K562 (cell line): ENCODE measurements at regions not wholly inside any gene's neighbourhood (a gene's known extent, or its start where the extent isn't known, plus 50 kb on each side); places are given as distances from the start of the nearest gene placed in this dataset.

Source experiments
- ATAC-seq: fragments of 200-7000 bp; cut with Tn5 transposase; 3 replicates; pipeline ENCODE4 v1.9.1; 2020; ENCODE audit warnings: moderate library complexity
- BruUV-seq: library from RNA; stranded (reverse); fragments of 400-500 nt; replicated peaks from 2 replicates; lab custom pipeline; 2021; lab: Mats Ljungman, UMichigan
- CTCF ChIA-PET: fragments of 300-600 bp; formaldehyde crosslinking; extraction: SDS; loops from one replicate; lab custom pipeline; 2021; ENCODE audit warnings: low intra/inter-chr PET ratio; lab: Yijun Ruan, JAX
- POLR2A ChIA-PET: fragments of 300-600, 350-650 bp; sonication (Branson Sonifier 250); formaldehyde crosslinking; extraction: SDS; loops from one replicate; lab custom pipeline; 2021; ENCODE audit warnings: antibody characterized with exemption, inconsistent platforms; lab: Yijun Ruan, JAX
- DNase-seq, 4 experiments: peaks; one replicate each; pipeline versions ENCODE4 v3.0.0 to v3.0.0-alpha.2; 2011 to 2018; ENCODE audit warnings: low spot score in 3 of 4, mixed read lengths in 3 of 4; ENCODE audit errors: extremely low read depth in 1 of 4
- FAIRE-seq: peaks from 2 replicates; lab custom pipeline; 2011; peaks lifted over from hg19 to GRCh38; lab: Jason Lieb, UNC
- H2AFZ ChIP-seq: 2 replicates; pipeline ENCODE4 v1.6.0; 2011; ENCODE audit warnings: low read depth, low read length, control low read depth, inconsistent platforms
- H3K27ac ChIP-seq: fragments of 200-600 bp; 3 replicates; pipeline ENCODE4 v1.8.0; 2011; ENCODE audit warnings: low read depth, mild to moderate bottlenecking, control low read depth, inconsistent platforms, low read length, moderate library complexity, mixed read lengths; ENCODE audit errors: extremely low read depth
- H3K27me3 ChIP-seq, 2 experiments: fragments of 300-600 bp in 1 of 2; 2 replicates in 1 of 2; 3 replicates in 1 of 2; pipeline versions ENCODE4 v1.6.0 to v1.8.0; 2011; ENCODE audit warnings: inconsistent platforms in 2 of 2, low read length in 2 of 2, mild to moderate bottlenecking in 1 of 2, mixed read lengths in 1 of 2, moderate library complexity in 1 of 2; ENCODE audit not compliant: control insufficient read depth in 2 of 2, insufficient read depth in 2 of 2
- H3K36me3 ChIP-seq: fragments of 300-600 bp; 3 replicates; pipeline ENCODE4 v1.8.0; 2011; ENCODE audit warnings: mild to moderate bottlenecking, low read length, inconsistent platforms; ENCODE audit not compliant: control insufficient read depth, insufficient read depth
- H3K4me1 ChIP-seq, 2 experiments: fragments of 200-600 bp in 1 of 2; replicated peaks in 1 of 2; 2 replicates in 1 of 2; 3 replicates in 1 of 2; pipeline versions ENCODE4 v1.5.1 to v1.8.0; 2011; ENCODE audit warnings: inconsistent platforms in 2 of 2, low read length in 2 of 2, mild to moderate bottlenecking in 1 of 2, mixed read lengths in 1 of 2, moderate library complexity in 1 of 2; ENCODE audit not compliant: control insufficient read depth in 2 of 2, insufficient read depth in 2 of 2
- H3K4me2 ChIP-seq: 2 replicates; pipeline ENCODE4 v1.6.1; 2011; ENCODE audit warnings: low read length, control low read depth, inconsistent platforms, mixed read lengths; ENCODE audit not compliant: insufficient read depth
- H3K4me3 ChIP-seq: fragments of 200-600 bp; sonication (generic), shearing (Covaris generic); 2 replicates; pipeline ENCODE4 v1.5.1; 2016; ENCODE audit warnings: control low read depth, inconsistent platforms
- H3K79me2 ChIP-seq: fragments of 200-600 bp; 3 replicates; pipeline ENCODE4 v1.8.0; 2011; ENCODE audit warnings: low read length, inconsistent platforms; ENCODE audit not compliant: control insufficient read depth, insufficient read depth
- H3K9ac ChIP-seq, 2 experiments: 2 replicates each; pipeline versions ENCODE4 v1.6.0 to v1.6.1; 2011; ENCODE audit warnings: low read depth in 2 of 2, low read length in 2 of 2, control low read depth in 1 of 2, inconsistent platforms in 1 of 2, mild to moderate bottlenecking in 1 of 2, mixed read lengths in 1 of 2; ENCODE audit not compliant: insufficient read depth in 1 of 2
- H3K9me1 ChIP-seq: one replicate; pipeline ENCODE4 v1.6.0; 2011; ENCODE audit warnings: inconsistent platforms, mild to moderate bottlenecking, low read length, moderate library complexity; ENCODE audit not compliant: control insufficient read depth, insufficient read depth
- H3K9me3 ChIP-seq: replicated peaks from 2 replicates; pipeline ENCODE4 v1.5.1; 2011; ENCODE audit warnings: low read depth, low read length, inconsistent platforms; ENCODE audit not compliant: control insufficient read depth, insufficient read depth
- H4K20me1 ChIP-seq: replicated peaks from 2 replicates; pipeline ENCODE4 v1.6.1; 2011; ENCODE audit warnings: low read length, inconsistent platforms, mixed read lengths; ENCODE audit not compliant: control insufficient read depth, insufficient read depth
- CC2D1A ChIP-seq: fragments of 450-650 bp; IDR thresholded peaks from 2 replicates; pipeline ENCODE4 v1.6.1; 2017; ENCODE audit warnings: mild to moderate bottlenecking
- EP300 ChIP-seq: IDR thresholded peaks from 2 replicates; pipeline ENCODE4 v1.6.1; 2012; ENCODE audit warnings: low read length, improper control_type of control experiment
- GATAD2A ChIP-seq: fragments of 450-650 bp; IDR thresholded peaks from 2 replicates; pipeline ENCODE4 v1.6.1; 2017
- HMG20B ChIP-seq: fragments of 250-450 bp; sonication (Bioruptor Pico); IDR thresholded peaks from 2 replicates; pipeline ENCODE4 v1.5.0; 2021; ENCODE audit warnings: mild to moderate bottlenecking
- HNRNPL ChIP-seq: fragments of 200-400 bp; formaldehyde crosslinking; IDR thresholded peaks from 2 replicates; pipeline ENCODE4 v1.6.1; 2017; ENCODE audit warnings: low read depth, mild to moderate bottlenecking, low read length
- KLF16 ChIP-seq: IDR thresholded peaks from 2 replicates; pipeline ENCODE4 v1.6.1; 2016; ENCODE audit warnings: antibody characterized with exemption
- MBD2 ChIP-seq: sonication (generic); IDR thresholded peaks from 2 replicates; pipeline ENCODE4 v1.6.1; 2016; ENCODE audit warnings: low read depth, borderline replicate concordance
- POLR2AphosphoS2 ChIP-seq: IDR thresholded peaks from 2 replicates; pipeline ENCODE4 v1.6.1; 2012; ENCODE audit warnings: low read length, improper control_type of control experiment
- SMAD1 ChIP-seq: fragments of 150-350 bp; IDR thresholded peaks from 2 replicates; pipeline ENCODE4 v1.6.1; 2014; ENCODE audit warnings: low read length, low read depth; ENCODE audit not compliant: partially characterized antibody
- SP2 ChIP-seq: IDR thresholded peaks from 2 replicates; pipeline ENCODE4 v1.6.1; 2011; ENCODE audit warnings: mild to moderate bottlenecking, low read depth, low read length, moderate library complexity; ENCODE audit not compliant: poor library complexity, severe bottlenecking; ENCODE audit errors: extremely low read depth
- THRB ChIP-seq: fragments of 450-650 bp; formaldehyde crosslinking; conservative IDR thresholded peaks from 2 replicates; pipeline ENCODE4 v1.4.0; 2022; ENCODE audit warnings: mild to moderate bottlenecking, missing genetic modification characterization
- VEZF1 ChIP-seq: fragments of 200-800 bp; sonication (Bioruptor generic); IDR thresholded peaks from 2 replicates; pipeline ENCODE4 v1.6.1; 2017; ENCODE audit warnings: missing genetic modification characterization, missing compliant biosample characterization
- ZFP91 ChIP-seq: sonication (generic); formaldehyde crosslinking; IDR thresholded peaks from 2 replicates; pipeline ENCODE4 v1.8.0; 2022; ENCODE audit warnings: mild to moderate bottlenecking, missing genetic modification reagents
- ZNF589 ChIP-seq: fragments of 200-800 bp; sonication (Bioruptor generic); IDR thresholded peaks from 2 replicates; pipeline ENCODE4 v1.6.1; 2016; ENCODE audit warnings: low read depth, missing genetic modification characterization, missing compliant biosample characterization
- ZNF655 ChIP-seq: fragments of 250-450 bp; sonication (Bioruptor Pico); IDR thresholded peaks from 2 replicates; pipeline ENCODE4 v1.5.0; 2021
- WGBS: fragments of 100-300 bp; shearing (Covaris generic); methylation state at CpG from one replicate; pipeline ENCODE4 v1.1.6; 2016; ENCODE audit warnings: low coverage, mixed read lengths; ENCODE audit not compliant: insufficient coverage; ENCODE audit errors: missing lambda C conversion rate; 5-methylcytosine and 5-hydroxymethylcytosine counted together
- in situ Hi-C: fragments of 300-500 bp; cut with MboI; formaldehyde crosslinking; loops from 4 replicates; pipeline ENCODE4 v1.15.0; 2018; ENCODE audit warnings: inconsistent platforms, mixed read lengths
- intact Hi-C: fragments of 100-400 bp; cut with micrococcal nuclease; formaldehyde crosslinking; loops from 2 replicates; pipeline ENCODE4 v1.14.2; 2022

GRCh38 chr16:51953286-51953985 is 593.5 kb downstream of the TOX3 start:
- no peaks in the 10 kb centered on the region for H3K4me1 ChIP-seq
- no peak overlapping the region for H3K9ac ChIP-seq
- no peak for DNase-seq
- H3K27ac ChIP-seq, result no peak overlapping the region
- no peaks in the 10 kb centered on the region for H3K9me3 ChIP-seq
- H2AFZ ChIP-seq, result no peak overlapping the region
- no peak for TF ChIP-seq SP2
- no peak for TF ChIP-seq GATAD2A
- no peak for TF ChIP-seq HMG20B (CRISPR knock-in tag)
- no peak for TF ChIP-seq EP300
- TF ChIP-seq KLF16, result no peak
- no peak for TF ChIP-seq VEZF1
- no peak for TF ChIP-seq SMAD1
- no peak for TF ChIP-seq ZNF589 (CRISPR knock-in tag)
- no peak for TF ChIP-seq CC2D1A
- no peak for TF ChIP-seq MBD2
- no peak for TF ChIP-seq POLR2AphosphoS2
- TF ChIP-seq ZFP91 (CRISPR knock-in tag), result no peak
- no peak for TF ChIP-seq ZNF655 (CRISPR knock-in tag)
- no peak for TF ChIP-seq THRB (CRISPR knock-in tag)
- no peak for TF ChIP-seq HNRNPL
- TF ChIP-seq, all 486 proteins: peak for 0
- BruUV-seq, result no TSS peak
- 2% methylated on average over 7 of the region's 7 CpGs for WGBS
- H3K9me1 ChIP-seq, result no peaks in the 10 kb centered on the region
- in situ Hi-C loops, result no loop called here
- ATAC-seq, result no peak
- H3K36me3 ChIP-seq, result no peaks in the 10 kb centered on the region
- CTCF ChIA-PET, result no interaction called here
- H3K27me3 ChIP-seq, result no peaks in the 10 kb centered on the region
- no peaks in the 10 kb centered on the region for H4K20me1 ChIP-seq
- no peak overlapping the region for H3K4me3 ChIP-seq
- no peaks in the 10 kb centered on the region for H3K79me2 ChIP-seq
- POLR2A ChIA-PET, result no interaction called here
- intact Hi-C loops, result no loop called here
- FAIRE-seq, result no peak
- no peak overlapping the region for H3K4me2 ChIP-seq
